Astrocyte (in vitro differentiated cells and primary cell): ENCODE measurements at regions not wholly inside any gene's neighbourhood (a gene's known extent, or its start where the extent isn't known, plus 50 kb on each side); places are given as distances from the start of the nearest gene placed in this dataset.

ENCODE experiments used
- DNase-seq: peaks from one replicate; pipeline ENCODE4 v3.0.0-alpha.2; 2010; ENCODE audit warnings: low read depth
- FAIRE-seq: peaks from 2 replicates; lab custom pipeline; 2011; peaks lifted over from hg19 to GRCh38; lab: Jason Lieb, UNC
- H2AFZ ChIP-seq: 2 replicates; pipeline ENCODE4 v1.6.0; 2012; ENCODE audit warnings: low read depth, low read length, inconsistent platforms
- H3K27ac ChIP-seq: 2 replicates; pipeline ENCODE4 v1.5.1; 2011; ENCODE audit warnings: low read depth, low read length, inconsistent platforms
- H3K27me3 ChIP-seq: 2 replicates; pipeline ENCODE4 v1.6.0; 2011; ENCODE audit warnings: low read length, inconsistent platforms; ENCODE audit not compliant: insufficient read depth
- H3K36me3 ChIP-seq: 2 replicates; pipeline ENCODE4 v1.5.1; 2011; ENCODE audit warnings: low read length, inconsistent platforms; ENCODE audit not compliant: insufficient read depth
- H3K4me1 ChIP-seq: 2 replicates; pipeline ENCODE4 v1.5.1; 2011; ENCODE audit warnings: low read length, inconsistent platforms; ENCODE audit not compliant: insufficient read depth
- H3K4me2 ChIP-seq: 2 replicates; pipeline ENCODE4 v1.6.0; 2012; ENCODE audit warnings: low read length, inconsistent platforms
- H3K4me3 ChIP-seq: 2 replicates; pipeline ENCODE4 v1.5.1; 2011; ENCODE audit warnings: low read depth, mild to moderate bottlenecking, low read length, inconsistent platforms; ENCODE audit not compliant: insufficient read depth
- H3K79me2 ChIP-seq: 2 replicates; pipeline ENCODE4 v1.6.0; 2012; ENCODE audit warnings: mild to moderate bottlenecking, low read length, inconsistent platforms; ENCODE audit not compliant: insufficient read depth
- H3K9ac ChIP-seq: 2 replicates; pipeline ENCODE4 v1.6.0; 2012; ENCODE audit warnings: mild to moderate bottlenecking, low read length, inconsistent platforms
- H3K9me3 ChIP-seq: 2 replicates; pipeline ENCODE4 v1.5.1; 2012; ENCODE audit warnings: low read depth, mild to moderate bottlenecking, low read length, inconsistent platforms; ENCODE audit not compliant: insufficient read depth
- H4K20me1 ChIP-seq: 2 replicates; pipeline ENCODE4 v1.6.0; 2012; ENCODE audit warnings: low read length, inconsistent platforms; ENCODE audit not compliant: insufficient read depth
- H3K27ac Mint-ChIP-seq: one replicate; pipeline ENCODE4 v1.8.0; 2021; ENCODE audit warnings: mild to moderate bottlenecking, mixed read lengths; ENCODE audit not compliant: unreplicated experiment
- H3K27me3 Mint-ChIP-seq: one replicate; pipeline ENCODE4 v1.8.0; 2021; ENCODE audit warnings: low read depth, mixed read lengths; ENCODE audit not compliant: unreplicated experiment
- H3K36me3 Mint-ChIP-seq: one replicate; pipeline ENCODE4 v1.8.0; 2021; ENCODE audit warnings: low read depth, mixed read lengths; ENCODE audit not compliant: unreplicated experiment
- H3K4me1 Mint-ChIP-seq: one replicate; pipeline ENCODE4 v1.8.0; 2021; ENCODE audit warnings: low read depth, mixed read lengths; ENCODE audit not compliant: unreplicated experiment
- H3K4me3 Mint-ChIP-seq: one replicate; pipeline ENCODE4 v1.8.0; 2021; ENCODE audit warnings: mild to moderate bottlenecking, moderate library complexity, mixed read lengths; ENCODE audit not compliant: unreplicated experiment
- H3K9me3 Mint-ChIP-seq: one replicate; pipeline ENCODE4 v1.8.0; 2021; ENCODE audit warnings: mild to moderate bottlenecking, mixed read lengths; ENCODE audit not compliant: unreplicated experiment
- CTCF ChIP-seq: IDR thresholded peaks from 2 replicates; pipeline ENCODE4 v1.5.1; 2011; ENCODE audit warnings: low read depth, mild to moderate bottlenecking, inconsistent platforms, low read length, moderate library complexity; ENCODE audit not compliant: insufficient read depth
- EZH2 ChIP-seq: IDR thresholded peaks from 2 replicates; pipeline ENCODE4 v1.6.1; 2012; ENCODE audit warnings: mild to moderate bottlenecking, low read length, inconsistent platforms; ENCODE audit not compliant: insufficient read depth

DNA sequence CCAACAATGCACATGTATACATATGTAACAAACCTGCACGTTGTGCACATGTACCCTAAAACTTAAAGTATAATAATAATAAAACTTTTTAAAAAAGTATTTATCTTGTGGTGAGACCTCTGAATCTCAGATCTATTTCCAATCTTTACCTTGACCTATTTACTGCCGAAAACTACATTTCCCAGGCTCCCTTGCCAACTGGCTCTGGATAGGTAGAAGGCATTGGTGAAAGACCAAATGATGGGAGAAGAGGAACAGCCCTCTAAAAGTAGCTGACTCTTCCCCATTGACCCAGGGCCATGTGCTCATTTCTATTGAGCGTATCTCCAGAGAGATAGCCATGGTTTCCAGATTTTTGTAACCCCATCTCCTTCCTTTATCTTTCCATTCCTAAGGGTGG lies 247.4 kb downstream of the GPAM start:
- Mint-ChIP-seq H3K36me3 (no peaks in the 10 kb centered on the region), H3K9me3 (no peaks in the 10 kb centered on the region), H3K4me1 (no peaks in the 10 kb centered on the region), H3K27ac (no peak overlapping the region), H3K27me3 (no peaks in the 10 kb centered on the region), H3K4me3 (no peak overlapping the region)
- Histone ChIP-seq H2AFZ (no peak overlapping the region), H3K27me3 (no peaks in the 10 kb centered on the region), H3K27ac (no peak overlapping the region), H3K4me2 (no peak overlapping the region), H3K36me3 (no peaks in the 10 kb centered on the region), H3K4me3 (no peak overlapping the region), H3K4me1 (no peaks in the 10 kb centered on the region), H3K9me3 (no peaks in the 10 kb centered on the region), H3K79me2 (no peaks in the 10 kb centered on the region), H4K20me1 (no peaks in the 10 kb centered on the region), H3K9ac (no peak overlapping the region)
- no peak for FAIRE-seq
- DNase-seq: no peak
- TF ChIP-seq EZH2: no peak
- TF ChIP-seq CTCF: no peak

- Mint-ChIP-seq H3K9me3 (no peaks in the 10 kb centered on the region), H3K4me1 (no peaks in the 10 kb centered on the region), H3K36me3 (no peaks in the 10 kb centered on the region), H3K27ac (no peak overlapping the region), H3K4me3 (no peak overlapping the region), H3K27me3 (peaks cover 2% of the 10 kb centered on the region)
- H3K4me2 ChIP-seq: no peak overlapping the region
- no peak overlapping the region for H3K9ac ChIP-seq
- H3K27me3 ChIP-seq: no peaks in the 10 kb centered on the region
- FAIRE-seq (no peak), DNase-seq (no peak)
- no peak for TF ChIP-seq EZH2
- no peak for TF ChIP-seq CTCF
- no peak overlapping the region for H3K27ac ChIP-seq
- H3K36me3 ChIP-seq: no peaks in the 10 kb centered on the region
- no peaks in the 10 kb centered on the region for H3K79me2 ChIP-seq
- H3K4me1 ChIP-seq: no peaks in the 10 kb centered on the region
- H4K20me1 ChIP-seq: no peaks in the 10 kb centered on the region
- H3K9me3 ChIP-seq: no peaks in the 10 kb centered on the region
- H2AFZ ChIP-seq: no peak overlapping the region
- no peak overlapping the region for H3K4me3 ChIP-seq
Observed at GRCh38 chr10:111944331-111944730, 239.2 kb downstream of the GPAM start.

DNA sequence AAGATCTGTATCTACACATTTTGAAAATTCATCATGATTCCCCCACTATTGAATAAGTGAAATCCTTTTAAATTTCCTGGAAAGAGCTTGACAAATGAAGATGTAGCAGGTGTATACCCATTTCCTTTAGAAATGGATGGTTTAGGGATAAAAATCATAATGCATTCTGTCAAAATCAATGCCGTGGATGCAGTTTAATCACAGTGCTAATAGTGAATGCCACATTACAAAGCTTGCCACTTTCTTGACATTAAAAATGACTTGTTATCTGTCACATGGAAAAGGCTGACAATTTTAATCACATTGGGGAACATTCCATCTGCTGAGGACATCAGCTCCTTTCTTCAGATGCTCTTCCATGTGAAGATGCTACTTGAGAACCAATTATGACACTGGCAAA lies 229.6 kb downstream of the GPAM start:
- TF ChIP-seq EZH2 (no peak), CTCF (no peak)
- peaks cover 3% of the 10 kb centered on the region for H3K9me3 ChIP-seq
- no peak overlapping the region for H3K9ac ChIP-seq
- H3K4me3 Mint-ChIP-seq: no peak overlapping the region
- H3K36me3 ChIP-seq: no peaks in the 10 kb centered on the region
- H3K4me1 ChIP-seq: no peaks in the 10 kb centered on the region
- no peaks in the 10 kb centered on the region for H3K4me1 Mint-ChIP-seq
- DNase-seq (no peak), FAIRE-seq (no peak)
- H3K27ac ChIP-seq: no peak overlapping the region
- no peak overlapping the region for H2AFZ ChIP-seq
- no peak overlapping the region for H3K4me2 ChIP-seq
- peaks cover 4% of the 10 kb centered on the region for H3K27me3 Mint-ChIP-seq
- H3K36me3 Mint-ChIP-seq: no peaks in the 10 kb centered on the region
- H3K4me3 ChIP-seq: no peak overlapping the region
- no peaks in the 10 kb centered on the region for H3K79me2 ChIP-seq
- H4K20me1 ChIP-seq: no peaks in the 10 kb centered on the region
- no peak overlapping the region for H3K27ac Mint-ChIP-seq
- H3K9me3 Mint-ChIP-seq: peaks cover 13% of the 10 kb centered on the region
- no peaks in the 10 kb centered on the region for H3K27me3 ChIP-seq
